ENCODE measurements at regions not wholly inside any gene's neighbourhood (a gene's known extent, or its start where the extent isn't known, plus 50 kb on each side); places are given as distances from the start of the nearest gene placed in this dataset.

GRCh38 chr7:32164341-32164996 lies 94.3 kb upstream of the PDE1C start (continued):
- TF ChIP-seq, protein P1, sequence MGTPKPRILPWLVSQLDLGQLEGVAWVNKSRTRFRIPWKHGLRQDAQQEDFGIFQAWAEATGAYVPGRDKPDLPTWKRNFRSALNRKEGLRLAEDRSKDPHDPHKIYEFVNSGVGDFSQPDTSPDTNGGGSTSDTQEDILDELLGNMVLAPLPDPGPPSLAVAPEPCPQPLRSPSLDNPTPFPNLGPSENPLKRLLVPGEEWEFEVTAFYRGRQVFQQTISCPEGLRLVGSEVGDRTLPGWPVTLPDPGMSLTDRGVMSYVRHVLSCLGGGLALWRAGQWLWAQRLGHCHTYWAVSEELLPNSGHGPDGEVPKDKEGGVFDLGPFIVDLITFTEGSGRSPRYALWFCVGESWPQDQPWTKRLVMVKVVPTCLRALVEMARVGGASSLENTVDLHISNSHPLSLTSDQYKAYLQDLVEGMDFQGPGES (IDR thresholded peaks at IDR 0.05; ENCODE audit: low read depth, low read length): no peak
- TF ChIP-seq, protein P2, sequence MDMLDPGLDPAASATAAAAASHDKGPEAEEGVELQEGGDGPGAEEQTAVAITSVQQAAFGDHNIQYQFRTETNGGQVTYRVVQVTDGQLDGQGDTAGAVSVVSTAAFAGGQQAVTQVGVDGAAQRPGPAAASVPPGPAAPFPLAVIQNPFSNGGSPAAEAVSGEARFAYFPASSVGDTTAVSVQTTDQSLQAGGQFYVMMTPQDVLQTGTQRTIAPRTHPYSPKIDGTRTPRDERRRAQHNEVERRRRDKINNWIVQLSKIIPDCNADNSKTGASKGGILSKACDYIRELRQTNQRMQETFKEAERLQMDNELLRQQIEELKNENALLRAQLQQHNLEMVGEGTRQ (IDR thresholded peaks at IDR 0.05; ENCODE audit: borderline replicate concordance, low read depth, low read length): no peak
- no peak for TF ChIP-seq TAF1 (IDR thresholded peaks at IDR 0.05; ENCODE audit: borderline replicate concordance, low read depth, low read length)
- TF ChIP-seq GABPA (IDR thresholded peaks at IDR 0.05; ENCODE audit: low read depth): no peak
- TF ChIP-seq RXRA (IDR thresholded peaks at IDR 0.05; ENCODE audit: borderline replicate concordance, low read depth): no peak
- no peak for TF ChIP-seq ZBTB33 (IDR thresholded peaks at IDR 0.05; ENCODE audit: borderline replicate concordance, low read depth)
- no peak; the same call in 1 of the 2 replicates for TF ChIP-seq NFIC (IDR thresholded peaks at IDR 0.05; ENCODE audit: borderline replicate concordance)
- no peak for TF ChIP-seq MXI1 (IDR thresholded peaks at IDR 0.05; ENCODE audit: low read depth, low read length)
- TF ChIP-seq SMC3 (IDR thresholded peaks at IDR 0.05; ENCODE audit: low read depth, low read length): peak; percentile 55
- peak; percentile 62 for TF ChIP-seq RAD21 (IDR thresholded peaks at IDR 0.05; ENCODE audit: low read length)
- no peak for TF ChIP-seq TCF12 (IDR thresholded peaks at IDR 0.05)
- no peak for TF ChIP-seq FOXJ3 (CRISPR knock-in tag; IDR thresholded peaks at IDR 0.05)
- no peak for TF ChIP-seq GATA2 (CRISPR knock-in tag; IDR thresholded peaks at IDR 0.05)
- no peak for TF ChIP-seq MEF2A (IDR thresholded peaks at IDR 0.05; ENCODE audit: borderline replicate concordance, low read depth)
- TF ChIP-seq, protein P3, sequence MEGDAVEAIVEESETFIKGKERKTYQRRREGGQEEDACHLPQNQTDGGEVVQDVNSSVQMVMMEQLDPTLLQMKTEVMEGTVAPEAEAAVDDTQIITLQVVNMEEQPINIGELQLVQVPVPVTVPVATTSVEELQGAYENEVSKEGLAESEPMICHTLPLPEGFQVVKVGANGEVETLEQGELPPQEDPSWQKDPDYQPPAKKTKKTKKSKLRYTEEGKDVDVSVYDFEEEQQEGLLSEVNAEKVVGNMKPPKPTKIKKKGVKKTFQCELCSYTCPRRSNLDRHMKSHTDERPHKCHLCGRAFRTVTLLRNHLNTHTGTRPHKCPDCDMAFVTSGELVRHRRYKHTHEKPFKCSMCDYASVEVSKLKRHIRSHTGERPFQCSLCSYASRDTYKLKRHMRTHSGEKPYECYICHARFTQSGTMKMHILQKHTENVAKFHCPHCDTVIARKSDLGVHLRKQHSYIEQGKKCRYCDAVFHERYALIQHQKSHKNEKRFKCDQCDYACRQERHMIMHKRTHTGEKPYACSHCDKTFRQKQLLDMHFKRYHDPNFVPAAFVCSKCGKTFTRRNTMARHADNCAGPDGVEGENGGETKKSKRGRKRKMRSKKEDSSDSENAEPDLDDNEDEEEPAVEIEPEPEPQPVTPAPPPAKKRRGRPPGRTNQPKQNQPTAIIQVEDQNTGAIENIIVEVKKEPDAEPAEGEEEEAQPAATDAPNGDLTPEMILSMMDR (IDR thresholded peaks at IDR 0.05): peak; percentile 84
- no peak for TF ChIP-seq SIN3A (IDR thresholded peaks at IDR 0.05; ENCODE audit: borderline replicate concordance, low read depth, low read length)

Measured in SK-N-SH (cell line).